ENCODE measurements at regions not wholly inside any gene's neighbourhood (a gene's known extent, or its start where the extent isn't known, plus 50 kb on each side); places are given as distances from the start of the nearest gene placed in this dataset.
"Not testable (repeated sequence)": the region's sequence is repeated elsewhere in the genome, so short reads cannot be mapped to it uniquely, and the experiment has no call there.

- Histone ChIP-seq H3K9me3 (no peaks in the 10 kb centered on the region), H3K4me1 (peaks cover 0 to 13% (median 3%) of the 10 kb centered on the region in 4 donors), H3K36me3 (no peaks in the 10 kb centered on the region), H3K4me3 (no peak overlapping the region), H3K27ac (no peak overlapping the region), H3K27me3 (no peaks in the 10 kb centered on the region)
- in situ Hi-C loops (cut with MboI; ENCODE audit: low pct_ligation_motif_present in 1 of 4, low pct_unique_long_range_greater_than_20kb in 1 of 4, low sequenced_read_pairs in 3 of 4) = no loop called here
- TF ChIP-seq POLR2AphosphoS5 (IDR thresholded peaks at IDR 0.05) (no peak), POLR2A (IDR thresholded peaks at IDR 0.05) (no peak), EP300 (IDR thresholded peaks at IDR 0.05; ENCODE audit: low read depth) (no peak)
- DNase-seq = no peak
- intact Hi-C loops (cut with DNase I; ENCODE audit: low total_unique reads) = no loop called here
- 74 to 76% methylated on average over 3 of the region's 3 CpGs for WGBS, 2 donors (ENCODE audit: low coverage in 1 of 2)
These were observed 425.3 kb upstream of the NOX3 start for GRCh38 chr6:155880900-155881299.

GRCh38 chr6:155872961-155873360, 417.3 kb upstream of the NOX3 start:
- no peak overlapping the region for H3K27ac ChIP-seq
- H3K9me3 ChIP-seq = no peaks in the 10 kb centered on the region
- no peaks in the 10 kb centered on the region for H3K4me1 ChIP-seq
- in situ Hi-C loops (cut with MboI; ENCODE audit: low pct_ligation_motif_present in 1 of 4, low pct_unique_long_range_greater_than_20kb in 1 of 4, low sequenced_read_pairs in 3 of 4) = no loop called here
- no peaks in the 10 kb centered on the region for H3K27me3 ChIP-seq
- intact Hi-C loops (cut with DNase I; ENCODE audit: low total_unique reads) = no loop called here
- no peak overlapping the region for H3K4me3 ChIP-seq
- TF ChIP-seq POLR2AphosphoS5 (IDR thresholded peaks at IDR 0.05) = no peak
- no peak for TF ChIP-seq CTCF (IDR thresholded peaks at IDR 0.05)
- no peak for TF ChIP-seq POLR2A (IDR thresholded peaks at IDR 0.05)
- TF ChIP-seq EP300 (IDR thresholded peaks at IDR 0.05; ENCODE audit: low read depth) = no peak
- 92 to 97% methylated on average over 3 to 6 of the region's 6 CpGs for WGBS, 2 donors (ENCODE audit: low coverage in 1 of 2)
- DNase-seq = no peak
- H3K36me3 ChIP-seq = no peaks in the 10 kb centered on the region

- Histone ChIP-seq H3K4me1 (no peaks in the 10 kb centered on the region), H3K27me3 (no peaks in the 10 kb centered on the region), H3K4me3 (no peak overlapping the region), H3K36me3 (no peaks in the 10 kb centered on the region), H3K27ac (no peak overlapping the region), H3K9me3 (no peaks in the 10 kb centered on the region)
- in situ Hi-C loops (cut with MboI; ENCODE audit: low pct_ligation_motif_present in 1 of 4, low pct_unique_long_range_greater_than_20kb in 1 of 4, low sequenced_read_pairs in 3 of 4) = no loop called here
- no peak for DNase-seq
- 93 to 94% methylated on average over 3 to 4 of the region's 4 CpGs for whole genome bisulfite sequencing, 2 donors (ENCODE audit: low coverage in 1 of 2)
- TF ChIP-seq POLR2AphosphoS5 (IDR thresholded peaks at IDR 0.05) = no peak
- TF ChIP-seq CTCF (IDR thresholded peaks at IDR 0.05) = no peak
- intact Hi-C loops (cut with DNase I; ENCODE audit: low total_unique reads) = no loop called here
These were observed 412.0 kb upstream of the NOX3 start for GRCh38 chr6:155867682-155868081.

GRCh38 chr6:155866676-155867390, 411.2 kb upstream of the NOX3 start:
- 95% methylated on average over 46 of the region's 46 CpGs; no CpG with 5 or more reads in 1 of the 2 donors for WGBS, 2 donors (ENCODE audit: low coverage in 1 of 2)
- H3K27ac ChIP-seq; in situ Hi-C loops (cut with MboI; ENCODE audit: low pct_ligation_motif_present in 1 of 4, low pct_unique_long_range_greater_than_20kb in 1 of 4, low sequenced_read_pairs in 3 of 4): not testable (repeated sequence)

GRCh38 chr6:155861821-155862220, 406.2 kb upstream of the NOX3 start:
- no peak overlapping the region for H3K27ac ChIP-seq
- DNase-seq = no peak
- 53 to 95% methylated on average over 2 of the region's 2 CpGs for WGBS, 2 donors (ENCODE audit: low coverage in 1 of 2)
- TF ChIP-seq CTCF (IDR thresholded peaks at IDR 0.05) (no peak), POLR2A (IDR thresholded peaks at IDR 0.05) (no peak), EP300 (IDR thresholded peaks at IDR 0.05; ENCODE audit: low read depth) (no peak), POLR2AphosphoS5 (IDR thresholded peaks at IDR 0.05) (no peak)
- no peaks in the 10 kb centered on the region for H3K36me3 ChIP-seq
- H3K27me3 ChIP-seq = no peaks in the 10 kb centered on the region
- in situ Hi-C loops (cut with MboI; ENCODE audit: low pct_ligation_motif_present in 1 of 4, low pct_unique_long_range_greater_than_20kb in 1 of 4, low sequenced_read_pairs in 3 of 4) (no loop called here), intact Hi-C loops (cut with DNase I; ENCODE audit: low total_unique reads) (no loop called here)
- H3K4me3 ChIP-seq = no peak overlapping the region
- no peaks in the 10 kb centered on the region for H3K4me1 ChIP-seq
- H3K9me3 ChIP-seq = peaks cover 3% of the 10 kb centered on the region in 2 donors

More at GRCh38 chr6:155866676-155867390, 411.2 kb upstream of the NOX3 start:
- intact Hi-C loops (cut with DNase I; ENCODE audit: low total_unique reads); H3K36me3 ChIP-seq; H3K9me3 ChIP-seq; DNase-seq; H3K4me3 ChIP-seq; H3K4me1 ChIP-seq; H3K27me3 ChIP-seq: not testable (repeated sequence)

- whole genome bisulfite sequencing, 2 donors (ENCODE audit: low coverage in 1 of 2) = 63% methylated on average over 4 of the region's 4 CpGs; no CpG with 5 or more reads in 1 of the 2 donors
- DNase-seq; H3K27me3 ChIP-seq; H3K4me1 ChIP-seq; H3K4me3 ChIP-seq; H3K9me3 ChIP-seq; intact Hi-C loops (cut with DNase I; ENCODE audit: low total_unique reads); H3K27ac ChIP-seq; in situ Hi-C loops (cut with MboI; ENCODE audit: low pct_ligation_motif_present in 1 of 4, low pct_unique_long_range_greater_than_20kb in 1 of 4, low sequenced_read_pairs in 3 of 4); H3K36me3 ChIP-seq: not testable (repeated sequence)
These were observed 403.3 kb upstream of the NOX3 start for GRCh38 chr6:155858906-155859305.
